NCI-H187 treated with DMSO at 0.1 percent for 48 hours (cell line): ENCODE measurements at regions not wholly inside any gene's neighbourhood (a gene's known extent, or its start where the extent isn't known, plus 50 kb on each side); places are given as distances from the start of the nearest gene placed in this dataset.
"Not testable (repeated sequence)": the region's sequence is repeated elsewhere in the genome, so short reads cannot be mapped to it uniquely, and the experiment has no call there.

Source experiments
- DNase-seq: peaks from one replicate; lab custom pipeline; 2025; lab: John Stamatoyannopoulos, UW

GRCh38 chr6:167470836-167471547 is 146.1 kb downstream of the TTLL2 start:
- no peak for DNase-seq

- DNase-seq: no peak
These were observed 146.7 kb downstream of the TTLL2 start for GRCh38 chr6:167471548-167471930.

GRCh38 chr6:167472148-167472547 is 147.3 kb downstream of the TTLL2 start:
- DNase-seq: no peak

DNA sequence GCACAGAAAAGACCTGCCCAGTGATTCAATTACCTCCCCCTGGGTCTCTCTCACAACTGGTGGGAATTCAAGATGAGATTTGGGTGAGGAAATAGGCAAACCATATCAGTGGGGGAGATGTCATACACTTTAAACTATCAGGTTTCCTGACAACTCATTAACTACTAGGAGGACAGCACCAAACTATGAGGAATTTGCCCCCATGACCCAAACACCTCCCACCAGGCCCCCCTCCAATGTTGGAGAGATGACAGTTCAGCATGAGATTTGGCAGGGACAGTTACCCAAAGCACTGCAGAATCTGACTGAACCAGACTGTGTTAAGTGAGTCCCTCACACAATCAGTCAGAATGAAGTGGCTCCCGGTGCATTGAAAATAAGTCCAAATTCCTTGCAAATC is 148.0 kb downstream of the TTLL2 start:
- no peak for DNase-seq

DNA sequence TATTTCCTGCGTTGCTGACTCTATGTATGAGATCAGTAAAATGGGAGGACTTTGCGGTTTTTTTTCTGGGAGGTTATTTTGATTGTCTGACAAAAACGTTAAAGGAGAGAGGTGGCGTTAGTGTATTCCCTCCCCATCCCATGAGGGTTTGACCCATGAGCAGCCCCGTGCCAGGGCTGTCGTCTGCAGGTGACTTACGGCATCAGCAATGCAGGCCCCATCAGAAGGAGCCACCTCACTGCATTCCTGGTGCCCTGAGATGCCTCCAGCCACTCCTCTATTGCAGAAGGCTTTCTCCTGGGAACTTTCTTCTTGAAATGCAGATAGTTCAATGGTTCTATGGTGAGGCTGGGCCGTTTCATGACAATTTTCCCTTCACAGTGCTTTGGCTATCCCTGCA is 149.3 kb downstream of the TTLL2 start:
- DNase-seq: no peak

GRCh38 chr6:167474725-167475124 is 149.8 kb downstream of the TTLL2 start:
- no peak for DNase-seq

GRCh38 chr6:167475947-167476346 is 151.1 kb downstream of the TTLL2 start:
- no peak for DNase-seq

DNA sequence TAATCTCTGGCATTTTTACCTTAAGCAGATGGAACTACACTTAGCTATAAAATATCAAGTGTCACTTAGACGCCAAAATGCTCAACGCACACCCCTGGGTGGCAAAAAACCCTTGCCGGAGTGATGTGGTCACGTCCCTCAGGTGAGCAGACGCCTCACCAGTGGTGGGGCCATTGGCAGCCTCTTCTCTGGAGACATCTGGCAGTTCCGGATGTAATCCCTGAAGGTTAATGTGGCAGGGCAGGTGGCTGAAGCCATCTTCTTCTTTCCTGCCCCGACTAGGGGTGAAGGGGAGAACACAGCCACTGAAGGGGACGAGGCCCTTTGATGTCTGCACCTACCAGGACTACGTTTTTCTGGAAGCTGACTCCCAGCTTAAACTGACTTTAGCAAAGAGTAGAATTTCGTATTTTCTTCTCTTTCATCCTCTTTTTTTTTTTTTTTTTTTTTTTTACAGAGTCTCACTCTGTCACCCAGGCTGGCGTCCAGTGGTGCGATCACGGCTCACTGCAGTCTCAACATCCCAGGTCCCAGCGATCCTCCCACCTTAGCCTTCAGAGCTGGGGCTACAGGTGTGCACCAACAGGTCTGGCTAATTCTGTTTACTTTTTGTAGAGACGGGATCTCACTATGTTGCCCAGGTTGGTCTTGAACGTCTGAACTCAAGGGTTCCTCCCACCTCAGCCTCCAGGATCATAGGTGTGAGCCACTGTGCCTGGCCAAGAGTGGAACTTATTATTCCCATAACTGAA is 152.1 kb downstream of the TTLL2 start:
- no peak for DNase-seq

DNA sequence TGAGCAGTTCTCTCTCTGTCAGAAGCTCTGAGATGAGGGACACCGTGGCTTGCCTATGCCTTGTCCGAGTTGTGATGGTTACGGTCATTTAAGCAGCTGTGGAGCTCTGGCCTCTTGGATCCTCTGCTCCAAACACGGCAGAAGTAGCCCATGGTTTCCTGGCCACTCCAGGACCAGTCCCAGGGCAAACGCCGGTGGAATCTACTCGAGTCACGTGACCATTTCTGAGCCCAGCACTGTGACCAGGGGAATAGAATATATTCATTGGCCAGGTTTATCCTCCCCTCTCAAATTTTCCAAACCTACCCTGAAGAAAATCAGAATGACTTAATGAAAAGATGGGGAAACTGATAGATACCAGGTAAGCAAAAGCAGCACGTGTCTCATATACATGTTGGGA is 152.8 kb downstream of the TTLL2 start:
- no peak for DNase-seq

GRCh38 chr6:167479301-167479700 is 154.4 kb downstream of the TTLL2 start:
- no peak for DNase-seq

DNA sequence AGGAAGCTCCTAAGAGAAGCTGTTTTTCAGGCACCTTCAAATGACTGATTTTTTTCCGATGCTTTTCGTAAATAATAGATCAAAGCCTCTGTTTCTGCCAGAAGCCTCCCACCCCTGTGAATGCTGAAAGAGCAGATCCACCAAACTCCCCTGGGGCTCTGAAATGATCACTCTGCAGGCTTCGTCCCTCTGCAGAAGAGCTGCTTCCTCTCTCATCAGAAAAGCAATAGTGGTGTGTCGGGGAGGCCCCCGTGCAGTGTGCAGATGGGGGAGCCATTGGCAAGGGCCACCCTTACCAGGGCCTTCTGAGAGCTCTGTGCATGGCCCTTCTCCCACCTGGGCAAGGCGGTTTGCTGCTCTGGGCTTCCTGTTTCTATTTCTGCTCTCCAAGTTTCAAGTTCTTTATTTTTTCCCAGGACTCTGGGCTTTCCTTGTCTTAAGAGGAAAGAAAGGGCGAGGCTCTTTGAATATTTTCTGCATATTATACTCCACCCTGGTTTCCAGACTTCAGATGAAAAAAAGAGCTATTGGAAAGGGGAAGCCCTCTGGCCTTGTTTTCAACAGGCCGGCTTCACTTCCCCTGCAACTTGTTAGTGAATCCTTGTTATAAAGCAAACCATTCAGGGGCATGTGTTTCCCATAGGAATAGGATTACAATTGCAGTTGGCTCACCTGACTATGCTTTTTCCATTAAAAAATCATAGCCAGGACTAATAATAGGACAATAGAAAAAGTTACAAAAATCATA is 155.2 kb downstream of the TTLL2 start:
- DNase-seq: no peak

GRCh38 chr6:167481307-167481926 is 156.5 kb downstream of the TTLL2 start:
- DNase-seq: no peak

- not testable (repeated sequence) for DNase-seq
These were observed 157.9 kb downstream of the TTLL2 start for GRCh38 chr6:167482801-167483200.

GRCh38 chr6:167485186-167485978 is 160.5 kb downstream of the TTLL2 start:
- no peak for DNase-seq

- no peak for DNase-seq
These were observed 163.1 kb downstream of the TTLL2 start for GRCh38 chr6:167487749-167488664.

GRCh38 chr6:167491438-167492099 is 166.7 kb downstream of the TTLL2 start:
- no peak for DNase-seq

DNA sequence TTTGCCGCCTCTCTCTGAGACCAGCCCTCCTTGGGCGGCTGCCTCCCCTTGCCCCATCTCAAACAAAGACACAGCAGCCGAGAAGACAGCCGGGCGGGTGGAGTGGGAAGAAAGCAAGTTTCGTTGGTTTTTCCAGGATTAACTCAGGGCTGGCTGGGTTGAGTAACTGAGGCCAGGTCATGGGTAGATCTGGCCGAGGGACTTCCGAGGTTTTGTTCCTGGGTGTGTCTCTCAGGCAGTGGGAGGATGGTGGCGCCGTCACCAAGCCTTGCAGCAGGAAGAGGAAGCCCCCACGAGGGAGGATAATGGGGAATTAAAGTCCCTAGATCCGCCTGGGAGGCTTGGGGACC is 167.2 kb downstream of the TTLL2 start:
- no peak for DNase-seq

- no peak for DNase-seq
These were observed 168.4 kb downstream of the TTLL2 start for GRCh38 chr6:167493310-167493709.

DNA sequence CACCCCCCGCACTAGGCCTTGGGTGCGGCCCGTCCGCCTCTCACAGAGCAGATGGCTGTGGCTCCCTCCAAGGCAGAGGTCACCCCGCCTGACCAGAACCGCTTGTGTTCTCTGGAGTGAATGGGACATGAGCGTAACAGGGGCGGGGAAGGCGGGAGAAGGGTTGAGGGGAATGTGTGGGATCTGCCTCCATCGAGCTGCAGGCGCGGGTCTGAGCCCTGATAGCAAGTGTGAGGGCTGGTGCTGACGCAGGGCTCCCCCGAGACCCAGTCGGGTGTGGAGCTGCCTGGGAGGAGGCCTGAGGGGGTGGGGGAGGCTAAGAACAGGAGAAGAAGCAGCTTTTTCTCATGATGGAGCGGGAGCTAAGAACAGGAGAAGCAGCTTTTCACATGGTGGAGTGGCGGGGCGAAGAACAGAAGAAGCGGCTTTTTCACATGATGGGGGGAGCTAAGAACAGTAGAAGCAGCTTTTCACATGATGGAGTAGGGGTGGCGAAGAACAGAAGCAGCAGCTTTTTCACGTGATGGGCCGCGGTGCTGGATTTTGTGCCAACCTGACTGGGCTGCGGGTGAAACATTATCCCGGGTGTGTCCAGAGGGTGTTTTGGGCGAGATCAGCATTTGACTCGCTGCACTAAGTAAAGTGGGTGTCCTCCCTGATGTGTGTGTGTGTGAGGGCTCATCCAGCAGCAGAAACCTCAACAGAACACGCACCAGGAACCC is 169.3 kb downstream of the TTLL2 start:
- no peak for DNase-seq
